K562 (cell line): ENCODE measurements at regions not wholly inside any gene's neighbourhood (a gene's known extent, or its start where the extent isn't known, plus 50 kb on each side); places are given as distances from the start of the nearest gene placed in this dataset.

Source experiments
- ATAC-seq: fragments of 200-7000 bp; cut with Tn5 transposase; 3 replicates; pipeline ENCODE4 v1.9.1; 2020; ENCODE audit warnings: moderate library complexity
- BruUV-seq: library from RNA; stranded (reverse); fragments of 400-500 nt; replicated peaks from 2 replicates; lab custom pipeline; 2021; lab: Mats Ljungman, UMichigan
- CTCF ChIA-PET: fragments of 300-600 bp; formaldehyde crosslinking; extraction: SDS; loops from one replicate; lab custom pipeline; 2021; ENCODE audit warnings: low intra/inter-chr PET ratio; lab: Yijun Ruan, JAX
- POLR2A ChIA-PET: fragments of 300-600, 350-650 bp; sonication (Branson Sonifier 250); formaldehyde crosslinking; extraction: SDS; loops from one replicate; lab custom pipeline; 2021; ENCODE audit warnings: antibody characterized with exemption, inconsistent platforms; lab: Yijun Ruan, JAX
- DNase-seq, 4 experiments: peaks; one replicate each; pipeline versions ENCODE4 v3.0.0 to v3.0.0-alpha.2; 2011 to 2018; ENCODE audit warnings: low spot score in 3 of 4, mixed read lengths in 3 of 4; ENCODE audit errors: extremely low read depth in 1 of 4
- FAIRE-seq: peaks from 2 replicates; lab custom pipeline; 2011; peaks lifted over from hg19 to GRCh38; lab: Jason Lieb, UNC
- H2AFZ ChIP-seq: 2 replicates; pipeline ENCODE4 v1.6.0; 2011; ENCODE audit warnings: low read depth, low read length, control low read depth, inconsistent platforms
- H3K27ac ChIP-seq: fragments of 200-600 bp; 3 replicates; pipeline ENCODE4 v1.8.0; 2011; ENCODE audit warnings: low read depth, mild to moderate bottlenecking, control low read depth, inconsistent platforms, low read length, moderate library complexity, mixed read lengths; ENCODE audit errors: extremely low read depth
- H3K27me3 ChIP-seq, 2 experiments: fragments of 300-600 bp in 1 of 2; 2 replicates in 1 of 2; 3 replicates in 1 of 2; pipeline versions ENCODE4 v1.6.0 to v1.8.0; 2011; ENCODE audit warnings: inconsistent platforms in 2 of 2, low read length in 2 of 2, mild to moderate bottlenecking in 1 of 2, mixed read lengths in 1 of 2, moderate library complexity in 1 of 2; ENCODE audit not compliant: control insufficient read depth in 2 of 2, insufficient read depth in 2 of 2
- H3K36me3 ChIP-seq: fragments of 300-600 bp; 3 replicates; pipeline ENCODE4 v1.8.0; 2011; ENCODE audit warnings: mild to moderate bottlenecking, low read length, inconsistent platforms; ENCODE audit not compliant: control insufficient read depth, insufficient read depth
- H3K4me1 ChIP-seq, 2 experiments: fragments of 200-600 bp in 1 of 2; replicated peaks in 1 of 2; 2 replicates in 1 of 2; 3 replicates in 1 of 2; pipeline versions ENCODE4 v1.5.1 to v1.8.0; 2011; ENCODE audit warnings: inconsistent platforms in 2 of 2, low read length in 2 of 2, mild to moderate bottlenecking in 1 of 2, mixed read lengths in 1 of 2, moderate library complexity in 1 of 2; ENCODE audit not compliant: control insufficient read depth in 2 of 2, insufficient read depth in 2 of 2
- H3K4me2 ChIP-seq: 2 replicates; pipeline ENCODE4 v1.6.1; 2011; ENCODE audit warnings: low read length, control low read depth, inconsistent platforms, mixed read lengths; ENCODE audit not compliant: insufficient read depth
- H3K4me3 ChIP-seq: fragments of 200-600 bp; sonication (generic), shearing (Covaris generic); 2 replicates; pipeline ENCODE4 v1.5.1; 2016; ENCODE audit warnings: control low read depth, inconsistent platforms
- H3K79me2 ChIP-seq: fragments of 200-600 bp; 3 replicates; pipeline ENCODE4 v1.8.0; 2011; ENCODE audit warnings: low read length, inconsistent platforms; ENCODE audit not compliant: control insufficient read depth, insufficient read depth
- H3K9ac ChIP-seq, 2 experiments: 2 replicates each; pipeline versions ENCODE4 v1.6.0 to v1.6.1; 2011; ENCODE audit warnings: low read depth in 2 of 2, low read length in 2 of 2, control low read depth in 1 of 2, inconsistent platforms in 1 of 2, mild to moderate bottlenecking in 1 of 2, mixed read lengths in 1 of 2; ENCODE audit not compliant: insufficient read depth in 1 of 2
- H3K9me1 ChIP-seq: one replicate; pipeline ENCODE4 v1.6.0; 2011; ENCODE audit warnings: inconsistent platforms, mild to moderate bottlenecking, low read length, moderate library complexity; ENCODE audit not compliant: control insufficient read depth, insufficient read depth
- H3K9me3 ChIP-seq: replicated peaks from 2 replicates; pipeline ENCODE4 v1.5.1; 2011; ENCODE audit warnings: low read depth, low read length, inconsistent platforms; ENCODE audit not compliant: control insufficient read depth, insufficient read depth
- H4K20me1 ChIP-seq: replicated peaks from 2 replicates; pipeline ENCODE4 v1.6.1; 2011; ENCODE audit warnings: low read length, inconsistent platforms, mixed read lengths; ENCODE audit not compliant: control insufficient read depth, insufficient read depth
- ARID2 ChIP-seq: fragments of 450-650 bp; IDR thresholded peaks from 2 replicates; pipeline ENCODE4 v1.6.1; 2017; ENCODE audit warnings: antibody characterized with exemption, mild to moderate bottlenecking
- NELFE ChIP-seq: IDR thresholded peaks from 2 replicates; pipeline ENCODE4 v1.6.1; 2011; ENCODE audit warnings: mild to moderate bottlenecking; ENCODE audit not compliant: insufficient read depth, insufficient read length
- PHB2 ChIP-seq: fragments of 450-650 bp; IDR thresholded peaks from 2 replicates; pipeline ENCODE4 v1.6.1; 2017; ENCODE audit warnings: low read depth
- SIX5 ChIP-seq, 2 experiments: IDR thresholded peaks; 2 replicates each; pipeline ENCODE4 v1.6.1; 2011; ENCODE audit warnings: low read length in 2 of 2, borderline replicate concordance in 1 of 2, low read depth in 1 of 2, mild to moderate bottlenecking in 1 of 2, moderate library complexity in 1 of 2; ENCODE audit not compliant: insufficient read depth in 1 of 2
- ZBTB8A ChIP-seq: fragments of 450-650 bp; IDR thresholded peaks from 2 replicates; pipeline ENCODE4 v1.6.1; 2018; ENCODE audit warnings: mild to moderate bottlenecking, moderate library complexity; ENCODE audit not compliant: partially characterized antibody
- ZFP91 ChIP-seq: sonication (generic); formaldehyde crosslinking; IDR thresholded peaks from 2 replicates; pipeline ENCODE4 v1.8.0; 2022; ENCODE audit warnings: mild to moderate bottlenecking, missing genetic modification reagents
- ZNF561 ChIP-seq: fragments of 450-650 bp; formaldehyde crosslinking; conservative IDR thresholded peaks from 2 replicates; pipeline ENCODE4 v1.4.0; 2020; ENCODE audit warnings: mild to moderate bottlenecking, moderate library complexity
- WGBS: fragments of 100-300 bp; shearing (Covaris generic); methylation state at CpG from one replicate; pipeline ENCODE4 v1.1.6; 2016; ENCODE audit warnings: low coverage, mixed read lengths; ENCODE audit not compliant: insufficient coverage; ENCODE audit errors: missing lambda C conversion rate; 5-methylcytosine and 5-hydroxymethylcytosine counted together
- in situ Hi-C: fragments of 300-500 bp; cut with MboI; formaldehyde crosslinking; loops from 4 replicates; pipeline ENCODE4 v1.15.0; 2018; ENCODE audit warnings: inconsistent platforms, mixed read lengths
- intact Hi-C: fragments of 100-400 bp; cut with micrococcal nuclease; formaldehyde crosslinking; loops from 2 replicates; pipeline ENCODE4 v1.14.2; 2022

DNA sequence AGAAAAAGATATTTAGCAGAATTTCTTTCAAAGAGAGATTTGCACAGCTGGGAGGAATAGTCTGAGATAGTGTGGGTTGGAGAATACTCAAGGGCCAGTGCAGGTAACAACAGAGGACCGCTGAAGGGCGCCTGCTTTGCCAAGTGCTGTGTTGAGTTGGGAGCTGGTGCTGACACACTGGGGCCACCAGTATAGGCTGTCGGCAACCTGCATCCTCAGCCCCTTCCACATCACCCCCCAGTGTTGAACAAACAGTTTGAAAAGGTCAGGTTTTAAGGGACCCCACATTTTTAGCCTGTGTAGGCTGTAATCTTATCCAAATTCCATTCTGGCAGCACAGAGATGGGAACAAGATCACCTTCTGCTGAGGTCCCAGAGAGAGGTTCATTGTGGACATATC lies 96.6 kb downstream of the ABHD5 start:
- 2% methylated on average over 3 of the region's 3 CpGs for WGBS
- peaks cover 30 to 77% of the 10 kb centered on the region in 2 experiments for H3K27me3 ChIP-seq
- intact Hi-C loops (no loop called here), in situ Hi-C loops (no loop called here)
- H3K4me1 ChIP-seq: no peaks in the 10 kb centered on the region
- no peak overlapping the region for H3K9ac ChIP-seq
- no peaks in the 10 kb centered on the region for H3K79me2 ChIP-seq
- H3K9me3 ChIP-seq: no peaks in the 10 kb centered on the region
- POLR2A ChIA-PET: interaction anchor here (0.5 to 1.4 kb wide), 4 partner anchors 9 to 606 kb away, joined by 3 to 6 read pairs (median 4); no protein-coding TSS in a partner anchor
- ATAC-seq (no peak), DNase-seq (no peak), FAIRE-seq (no peak)
- BruUV-seq: no TSS peak
- H3K9me1 ChIP-seq: no peaks in the 10 kb centered on the region
- no peak overlapping the region for H3K27ac ChIP-seq
- H3K36me3 ChIP-seq: no peaks in the 10 kb centered on the region
- no peak overlapping the region for H3K4me3 ChIP-seq
- H4K20me1 ChIP-seq: 0 out of 2 replicates have a peak, but pooled peaks cover 4% of the 10 kb centered on the region
- no peak overlapping the region for H3K4me2 ChIP-seq
- no peak for TF ChIP-seq PHB2
- no peak for TF ChIP-seq ZBTB8A
- TF ChIP-seq SIX5 (IDR thresholded peaks at IDR 0.05; ENCODE audit: borderline replicate concordance in 1 of 2, insufficient read depth in 1 of 2, low read depth in 1 of 2, low read length in 2 of 2): no peak
- TF ChIP-seq NELFE: no peak
- TF ChIP-seq ARID2: no peak
- no peak for TF ChIP-seq ZNF561
- no peak for TF ChIP-seq ZFP91 (CRISPR knock-in tag)
- CTCF ChIA-PET: no interaction called here
- H2AFZ ChIP-seq: no peak overlapping the region
